GM12873 (cell line): ENCODE measurements at regions not wholly inside any gene's neighbourhood (a gene's known extent, or its start where the extent isn't known, plus 50 kb on each side); places are given as distances from the start of the nearest gene placed in this dataset.

Experiments used
- CTCF ChIP-seq: IDR thresholded peaks from 2 replicates; pipeline ENCODE4 v1.5.1; 2012; ENCODE audit warnings: low read depth, mild to moderate bottlenecking, moderate library complexity, low read length, control low read depth; ENCODE audit not compliant: insufficient read depth; ENCODE audit errors: missing control alignments

- TF ChIP-seq CTCF, result no peak
Measured at GRCh38 chr9:86795823-86796553, 151.3 kb downstream of the GAS1 start.

- no peak for TF ChIP-seq CTCF
Measured at GRCh38 chr9:86795047-86795442, 152.3 kb downstream of the GAS1 start.

GRCh38 chr9:86794391-86795046 is 152.8 kb downstream of the GAS1 start:
- TF ChIP-seq CTCF, result no peak

GRCh38 chr9:86792136-86792535 is 155.2 kb downstream of the GAS1 start:
- TF ChIP-seq CTCF, result no peak

- TF ChIP-seq CTCF, result no peak
Measured at GRCh38 chr9:86790805-86791204, 156.5 kb downstream of the GAS1 start.

- no peak for TF ChIP-seq CTCF
Measured at GRCh38 chr9:86788456-86788855, 158.8 kb downstream of the GAS1 start.

GRCh38 chr9:86783884-86784283 is 163.4 kb downstream of the GAS1 start:
- no peak for TF ChIP-seq CTCF
